Activated CD8-positive, alpha-beta memory T cell treated with anti-CD3 and anti-CD28 coated beads, Interleukin-2, amount 10 ng/mL, durations not matched to agents 7 days and 5 days (primary cell): ENCODE measurements at regions not wholly inside any gene's neighbourhood (a gene's known extent, or its start where the extent isn't known, plus 50 kb on each side); places are given as distances from the start of the nearest gene placed in this dataset.
"Not testable (repeated sequence)": the region's sequence is repeated elsewhere in the genome, so short reads cannot be mapped to it uniquely, and the experiment has no call there.

Experiments
- ATAC-seq: fragments of 150-1000 bp; cut with Tn5 transposase; one replicate; pipeline ENCODE4 v1.10.0; 2021; ENCODE audit warnings: moderate library complexity
- CTCF ChIA-PET: fragments of 350-600 bp; sonication (Branson Sonifier 250); formaldehyde crosslinking; loops from one replicate; lab custom pipeline; 2021; ENCODE audit warnings: antibody characterized with exemption; lab: Charles Lee
- DNase-seq: peaks from one replicate; pipeline ENCODE4 v3.0.0-alpha.2; 2020
- H3K27ac Mint-ChIP-seq: one replicate; pipeline ENCODE4 v1.8.0; 2021; ENCODE audit warnings: mild to moderate bottlenecking, mixed read lengths
- H3K27me3 Mint-ChIP-seq: one replicate; pipeline ENCODE4 v1.8.0; 2021; ENCODE audit warnings: mixed read lengths
- H3K36me3 Mint-ChIP-seq: one replicate; pipeline ENCODE4 v1.8.0; 2021; ENCODE audit warnings: mild to moderate bottlenecking, mixed read lengths
- H3K4me1 Mint-ChIP-seq: one replicate; pipeline ENCODE4 v1.8.0; 2021; ENCODE audit warnings: mixed read lengths
- H3K4me3 Mint-ChIP-seq: one replicate; pipeline ENCODE4 v1.8.0; 2021; ENCODE audit warnings: mild to moderate bottlenecking, moderate library complexity, mixed read lengths
- H3K9me3 Mint-ChIP-seq: one replicate; pipeline ENCODE4 v1.8.0; 2022; ENCODE audit warnings: low read depth, mixed read lengths

GRCh38 chr6:133806382-133807140 lies 82.4 kb upstream of the TCF21 start:
- no peaks in the 10 kb centered on the region for H3K4me1 Mint-ChIP-seq
- no peak for DNase-seq
- ATAC-seq, result no peak
- H3K9me3 Mint-ChIP-seq, result no peaks in the 10 kb centered on the region
- no peak overlapping the region for H3K4me3 Mint-ChIP-seq
- CTCF ChIA-PET, result no interaction called here
- peaks cover 7% of the 10 kb centered on the region for H3K27me3 Mint-ChIP-seq
- no peak overlapping the region for H3K27ac Mint-ChIP-seq
- H3K36me3 Mint-ChIP-seq, result no peaks in the 10 kb centered on the region

- no peak for DNase-seq
- peaks cover 7% of the 10 kb centered on the region for H3K27me3 Mint-ChIP-seq
- no peaks in the 10 kb centered on the region for H3K36me3 Mint-ChIP-seq
- no peak overlapping the region for H3K27ac Mint-ChIP-seq
- CTCF ChIA-PET, result no interaction called here
- H3K9me3 Mint-ChIP-seq, result no peaks in the 10 kb centered on the region
- H3K4me1 Mint-ChIP-seq, result no peaks in the 10 kb centered on the region
- ATAC-seq, result no peak
- no peak overlapping the region for H3K4me3 Mint-ChIP-seq
These were observed 81.4 kb upstream of the TCF21 start for GRCh38 chr6:133807501-133807900.

GRCh38 chr6:133809406-133809805 lies 79.5 kb upstream of the TCF21 start:
- H3K36me3 Mint-ChIP-seq, result no peaks in the 10 kb centered on the region
- no peak for ATAC-seq
- CTCF ChIA-PET, result no interaction called here
- H3K9me3 Mint-ChIP-seq, result no peaks in the 10 kb centered on the region
- no peak overlapping the region for H3K27ac Mint-ChIP-seq
- DNase-seq, result no peak
- H3K4me1 Mint-ChIP-seq, result no peaks in the 10 kb centered on the region
- H3K27me3 Mint-ChIP-seq, result peaks cover 7% of the 10 kb centered on the region
- no peak overlapping the region for H3K4me3 Mint-ChIP-seq

DNA sequence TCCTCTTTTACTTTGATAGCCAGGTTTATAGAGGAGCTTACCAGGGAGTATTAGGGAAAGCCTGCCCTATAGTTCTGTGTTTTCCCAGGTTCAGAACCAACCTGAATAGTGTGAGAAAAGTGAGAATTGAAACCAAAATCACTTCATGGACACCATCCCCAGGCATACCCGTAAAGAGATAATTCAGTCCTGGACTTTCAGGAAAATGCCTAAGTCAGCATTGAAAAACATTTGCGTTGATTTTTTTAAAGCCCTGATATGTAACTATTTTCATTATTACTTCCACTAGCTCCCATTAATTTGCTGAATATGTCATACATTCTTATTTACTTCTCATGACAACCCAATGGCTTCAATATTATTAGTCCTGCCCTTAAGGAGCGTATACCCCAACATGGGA lies 77.4 kb upstream of the TCF21 start:
- no peak overlapping the region for H3K27ac Mint-ChIP-seq
- no peaks in the 10 kb centered on the region for H3K36me3 Mint-ChIP-seq
- H3K4me1 Mint-ChIP-seq, result no peaks in the 10 kb centered on the region
- ATAC-seq, result no peak
- no peak for DNase-seq
- CTCF ChIA-PET, result no interaction called here
- H3K27me3 Mint-ChIP-seq, result peaks cover 3% of the 10 kb centered on the region
- no peak overlapping the region for H3K4me3 Mint-ChIP-seq
- no peaks in the 10 kb centered on the region for H3K9me3 Mint-ChIP-seq

- H3K4me3 Mint-ChIP-seq, DNase-seq, H3K9me3 Mint-ChIP-seq, ATAC-seq, CTCF ChIA-PET, H3K27me3 Mint-ChIP-seq, H3K4me1 Mint-ChIP-seq, H3K36me3 Mint-ChIP-seq, H3K27ac Mint-ChIP-seq: not testable (repeated sequence)
These were observed 76.5 kb upstream of the TCF21 start for GRCh38 chr6:133812446-133812845.

- CTCF ChIA-PET, result no interaction called here
- H3K36me3 Mint-ChIP-seq, result no peaks in the 10 kb centered on the region
These were observed 74.7 kb upstream of the TCF21 start for GRCh38 chr6:133814238-133814637.

DNA sequence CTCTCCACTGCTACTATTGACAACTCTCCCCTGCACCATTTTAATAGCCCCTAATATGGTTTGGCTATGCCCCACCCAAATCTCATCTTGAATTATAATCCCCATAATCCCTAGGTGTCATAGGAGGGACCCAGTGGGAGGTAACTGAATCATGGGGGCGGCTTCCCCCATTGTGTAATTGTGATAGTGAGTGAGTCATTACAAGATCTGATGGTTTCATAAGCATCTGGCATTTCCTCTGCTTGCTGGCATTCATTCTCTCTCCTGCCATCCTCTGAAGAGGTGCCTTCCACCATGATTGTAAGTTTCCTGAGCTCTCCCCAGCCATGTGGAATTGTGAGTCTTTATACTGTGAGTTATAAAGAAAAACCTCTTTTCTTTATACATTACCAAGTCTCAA lies 74.1 kb upstream of the TCF21 start:
- Mint-ChIP-seq H3K36me3 (no peaks in the 10 kb centered on the region), H3K4me1 (no peaks in the 10 kb centered on the region), H3K4me3 (no peak overlapping the region), H3K27ac (no peak overlapping the region), H3K9me3 (no peaks in the 10 kb centered on the region), H3K27me3 (no peaks in the 10 kb centered on the region)
- ATAC-seq, result no peak
- CTCF ChIA-PET, result no interaction called here
- DNase-seq, result no peak

More at GRCh38 chr6:133814238-133814637, 74.7 kb upstream of the TCF21 start:
- no peaks in the 10 kb centered on the region for H3K4me1 Mint-ChIP-seq
- ATAC-seq (no peak), DNase-seq (no peak)
- no peaks in the 10 kb centered on the region for H3K9me3 Mint-ChIP-seq
- no peaks in the 10 kb centered on the region for H3K27me3 Mint-ChIP-seq
- no peak overlapping the region for H3K4me3 Mint-ChIP-seq
- no peak overlapping the region for H3K27ac Mint-ChIP-seq

DNA sequence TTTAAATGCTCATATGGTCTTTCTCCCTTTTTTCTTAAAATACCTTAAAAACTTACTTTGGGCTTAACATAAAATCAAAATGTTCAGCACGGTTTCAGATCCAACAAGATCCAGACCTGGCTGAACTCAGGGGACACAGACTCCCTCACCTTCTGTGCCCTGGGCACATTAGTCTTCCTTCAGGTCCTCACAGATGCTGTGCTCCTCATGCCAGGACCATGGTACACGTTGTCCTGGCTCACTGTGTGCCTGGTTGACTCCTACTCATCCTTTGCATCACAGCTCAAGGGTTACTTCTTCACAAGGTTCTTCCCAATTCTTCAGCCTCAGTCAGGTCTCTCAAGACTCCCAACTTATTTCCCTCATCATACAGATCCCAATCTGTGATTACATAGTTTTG lies 73.6 kb upstream of the TCF21 start:
- ATAC-seq (no peak), DNase-seq (no peak)
- Mint-ChIP-seq H3K4me3 (no peak overlapping the region), H3K36me3 (no peaks in the 10 kb centered on the region), H3K27ac (no peak overlapping the region), H3K27me3 (no peaks in the 10 kb centered on the region), H3K4me1 (no peaks in the 10 kb centered on the region), H3K9me3 (no peaks in the 10 kb centered on the region)
- CTCF ChIA-PET, result no interaction called here

DNA sequence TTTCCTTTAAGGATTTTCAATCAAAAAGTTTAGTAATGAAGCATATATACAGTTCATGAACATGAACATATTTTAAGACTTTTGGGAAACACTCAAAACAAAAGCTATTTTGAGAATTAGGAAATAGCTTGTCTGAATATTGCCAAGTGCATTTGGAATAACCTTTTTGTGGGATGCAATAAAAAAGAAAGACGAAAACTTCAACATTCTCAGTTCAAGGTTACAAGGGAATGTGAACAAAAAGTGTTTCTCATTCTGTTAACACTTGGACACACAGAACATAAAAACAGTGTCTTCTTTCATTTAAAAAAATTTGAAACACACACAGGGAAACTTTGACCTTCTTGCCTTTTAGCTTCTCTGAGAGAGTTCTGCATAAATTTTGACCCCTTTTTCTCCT lies 72.7 kb upstream of the TCF21 start:
- ATAC-seq (no peak), DNase-seq (no peak)
- CTCF ChIA-PET, result interaction anchor here (2.3 kb wide), 1 partner anchor 21 kb away, joined by 8 read pairs; no protein-coding TSS in a partner anchor
- Mint-ChIP-seq H3K9me3 (no peaks in the 10 kb centered on the region), H3K4me1 (no peaks in the 10 kb centered on the region), H3K4me3 (no peak overlapping the region), H3K27me3 (no peaks in the 10 kb centered on the region), H3K27ac (no peak overlapping the region), H3K36me3 (no peaks in the 10 kb centered on the region)

GRCh38 chr6:133817460-133818047 lies 71.4 kb upstream of the TCF21 start:
- H3K27me3 Mint-ChIP-seq, result no peaks in the 10 kb centered on the region
- DNase-seq (peak; percentile 43), ATAC-seq (no peak)
- CTCF ChIA-PET, result interaction anchor here (0.6 to 2.3 kb wide), 3 partner anchors 15 to 21 kb away, joined by 3 to 8 read pairs (median 3); no protein-coding TSS in a partner anchor
- no peaks in the 10 kb centered on the region for H3K4me1 Mint-ChIP-seq
- no peak overlapping the region for H3K27ac Mint-ChIP-seq
- no peaks in the 10 kb centered on the region for H3K9me3 Mint-ChIP-seq
- H3K4me3 Mint-ChIP-seq, result no peak overlapping the region
- no peaks in the 10 kb centered on the region for H3K36me3 Mint-ChIP-seq

GRCh38 chr6:133818320-133818719 lies 70.6 kb upstream of the TCF21 start:
- no peaks in the 10 kb centered on the region for H3K27me3 Mint-ChIP-seq
- H3K27ac Mint-ChIP-seq, result no peak overlapping the region
- ATAC-seq (no peak), DNase-seq (no peak)
- H3K9me3 Mint-ChIP-seq, result no peaks in the 10 kb centered on the region
- H3K36me3 Mint-ChIP-seq, result no peaks in the 10 kb centered on the region
- H3K4me3 Mint-ChIP-seq, result no peak overlapping the region
- no peaks in the 10 kb centered on the region for H3K4me1 Mint-ChIP-seq
- CTCF ChIA-PET, result interaction anchor here (1.0 kb wide), 1 partner anchor 15 kb away, joined by 3 read pairs; no protein-coding TSS in a partner anchor

DNA sequence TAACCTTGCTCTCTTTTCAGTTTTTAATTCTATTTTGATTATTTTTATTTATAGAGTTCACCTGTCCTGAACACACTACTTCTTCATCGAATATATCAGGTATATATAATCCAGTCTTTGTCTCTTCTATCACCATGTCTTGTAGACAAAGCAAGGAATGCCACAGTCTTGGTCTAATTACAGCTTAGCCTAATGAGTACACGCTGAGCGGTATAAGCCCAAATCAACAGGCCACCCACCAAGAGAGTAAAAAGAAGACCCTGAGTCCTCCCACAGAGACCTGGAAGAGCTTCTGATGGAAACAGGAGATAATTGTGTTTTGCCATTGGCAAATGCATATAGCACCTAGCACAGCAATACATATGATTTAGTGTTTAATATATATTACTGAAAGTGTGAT lies 68.7 kb upstream of the TCF21 start:
- ATAC-seq (no peak), DNase-seq (no peak)
- Mint-ChIP-seq H3K9me3 (no peaks in the 10 kb centered on the region), H3K27ac (no peak overlapping the region), H3K27me3 (no peaks in the 10 kb centered on the region), H3K36me3 (no peaks in the 10 kb centered on the region), H3K4me3 (no peak overlapping the region), H3K4me1 (no peaks in the 10 kb centered on the region)
- CTCF ChIA-PET, result no interaction called here

DNA sequence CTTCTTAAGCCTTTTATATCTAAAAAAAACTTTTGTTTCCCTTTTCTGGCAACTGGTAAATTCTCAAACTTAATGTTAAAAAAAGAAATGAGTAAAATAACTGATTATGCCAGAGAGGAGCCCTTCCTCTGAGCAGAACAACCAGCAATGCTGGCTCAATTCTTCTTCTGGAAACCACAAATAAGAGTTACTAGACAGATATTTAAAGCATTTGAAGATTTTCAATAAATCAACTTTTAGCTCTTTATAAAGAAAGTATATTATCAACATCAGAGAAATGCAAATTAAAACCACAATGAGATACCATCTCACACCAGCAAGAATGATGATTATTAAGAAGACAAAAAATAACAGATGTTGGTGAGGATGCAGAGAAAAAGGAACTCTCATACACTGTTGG lies 61.1 kb upstream of the TCF21 start:
- CTCF ChIA-PET, result no interaction called here
- Mint-ChIP-seq H3K27ac (no peak overlapping the region), H3K4me3 (no peak overlapping the region), H3K27me3 (peaks cover 14% of the 10 kb centered on the region), H3K4me1 (no peaks in the 10 kb centered on the region), H3K9me3 (no peaks in the 10 kb centered on the region), H3K36me3 (no peaks in the 10 kb centered on the region)
- ATAC-seq, result no peak
- DNase-seq, result no peak

- Mint-ChIP-seq H3K4me3 (no peak overlapping the region), H3K36me3 (no peaks in the 10 kb centered on the region), H3K27ac (no peak overlapping the region), H3K4me1 (peaks cover 6% of the 10 kb centered on the region), H3K27me3 (peaks cover 10% of the 10 kb centered on the region), H3K9me3 (no peaks in the 10 kb centered on the region)
- CTCF ChIA-PET, result interaction anchor here (1.5 kb wide), 1 partner anchor 83 kb away, joined by 4 read pairs; no protein-coding TSS in a partner anchor
- DNase-seq (no peak), ATAC-seq (no peak)
These were observed 55.0 kb upstream of the TCF21 start for GRCh38 chr6:133833949-133834359.
